GM19372 (cell line): ENCODE measurements at regions not wholly inside any gene's neighbourhood (a gene's known extent, or its start where the extent isn't known, plus 50 kb on each side); places are given as distances from the start of the nearest gene placed in this dataset.
"Not testable (repeated sequence)": the region's sequence is repeated elsewhere in the genome, so short reads cannot be mapped to it uniquely, and the experiment has no call there.

ENCODE experiments used
- ATAC-seq: cut with Tn5 transposase; IDR thresholded peaks from one replicate; pipeline ENCODE4 v1.9.1; 2021; ENCODE audit warnings: mild to moderate bottlenecking, low read depth, moderate library complexity; ENCODE audit not compliant: unreplicated experiment

- no peak for ATAC-seq
Measured at GRCh38 chr18:34280000-34280399, 55.3 kb upstream of the NOL4 start.

- no peak for ATAC-seq
Measured at GRCh38 chr18:34280653-34281052, 55.9 kb upstream of the NOL4 start.

DNA sequence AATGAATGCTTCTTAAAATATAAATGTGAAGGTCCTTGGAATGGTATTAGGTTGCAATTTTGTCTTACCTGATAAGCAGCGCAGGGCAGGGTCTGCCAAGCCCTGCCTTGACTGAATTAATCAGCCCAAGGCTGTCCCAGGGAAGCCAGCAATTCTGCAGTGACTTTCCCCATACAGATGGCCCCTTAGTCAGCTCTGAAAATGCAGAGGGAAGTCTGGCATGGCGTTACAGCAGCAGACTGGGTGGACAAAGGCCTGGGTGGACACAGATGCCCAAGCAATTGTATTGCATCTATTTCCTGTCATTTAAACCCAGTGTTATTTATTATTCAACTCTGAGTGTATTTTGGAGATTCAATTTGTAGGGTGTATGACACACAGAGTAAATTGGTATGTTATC lies 56.6 kb upstream of the NOL4 start:
- no peak for ATAC-seq

DNA sequence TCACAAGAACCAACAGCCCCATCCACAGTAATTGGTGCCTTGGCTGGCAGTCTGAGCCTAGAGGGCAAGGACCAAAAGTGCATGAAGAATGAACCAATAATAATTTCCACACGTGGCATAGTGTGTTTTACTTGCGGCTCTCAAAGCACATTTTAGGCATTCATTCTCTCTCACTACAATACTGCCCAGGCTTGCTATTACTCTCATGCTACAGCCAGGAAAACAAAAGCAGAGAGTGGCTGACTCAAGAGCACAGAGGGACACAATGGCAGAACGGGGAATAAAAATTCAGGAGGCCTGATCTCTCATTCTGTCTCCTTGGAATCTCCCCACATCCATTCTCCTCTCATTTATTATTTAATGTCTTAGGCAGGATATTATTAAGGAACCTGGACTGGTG lies 57.0 kb upstream of the NOL4 start:
- ATAC-seq: no peak

- no peak for ATAC-seq
Measured at GRCh38 chr18:34283506-34283905, 58.8 kb upstream of the NOL4 start.

DNA sequence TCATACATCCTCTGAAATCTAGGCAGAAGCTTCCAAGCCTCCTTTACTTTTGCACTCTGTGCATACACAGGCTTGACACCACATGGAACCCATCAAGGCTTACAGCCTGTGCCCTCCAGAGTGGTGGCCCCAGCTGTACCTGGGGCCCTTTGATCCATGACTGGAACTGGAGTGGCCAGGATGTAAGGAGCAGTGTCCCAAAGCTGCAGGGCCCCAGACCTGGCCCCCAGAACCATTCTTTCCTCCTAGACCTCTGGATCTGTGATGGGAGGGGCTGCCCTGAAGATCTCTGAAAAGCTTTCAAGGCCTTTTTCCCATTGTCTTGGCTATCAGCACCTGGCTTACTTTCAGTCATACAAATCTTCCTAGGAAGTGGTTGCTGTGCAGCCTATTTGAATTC lies 63.1 kb upstream of the NOL4 start:
- no peak for ATAC-seq

DNA sequence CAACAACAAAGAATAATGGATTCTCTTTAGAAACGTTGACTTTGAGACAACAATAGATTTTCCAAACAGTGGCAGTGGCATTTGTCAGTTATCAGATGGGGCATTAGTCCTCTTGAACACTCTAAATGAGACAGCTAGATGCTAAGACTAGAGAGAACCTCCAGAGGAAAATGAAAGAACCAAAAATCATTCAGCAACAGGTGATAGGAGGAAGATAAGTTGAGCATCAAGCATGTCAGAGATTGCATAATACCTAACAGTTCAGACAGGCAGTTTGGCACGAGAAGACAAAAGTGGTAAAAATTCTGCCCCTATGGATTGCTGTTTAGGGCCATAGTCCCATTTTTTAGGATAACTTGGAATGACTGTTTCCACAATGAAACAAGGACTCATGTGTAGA lies 67.9 kb upstream of the NOL4 start:
- ATAC-seq: no peak

DNA sequence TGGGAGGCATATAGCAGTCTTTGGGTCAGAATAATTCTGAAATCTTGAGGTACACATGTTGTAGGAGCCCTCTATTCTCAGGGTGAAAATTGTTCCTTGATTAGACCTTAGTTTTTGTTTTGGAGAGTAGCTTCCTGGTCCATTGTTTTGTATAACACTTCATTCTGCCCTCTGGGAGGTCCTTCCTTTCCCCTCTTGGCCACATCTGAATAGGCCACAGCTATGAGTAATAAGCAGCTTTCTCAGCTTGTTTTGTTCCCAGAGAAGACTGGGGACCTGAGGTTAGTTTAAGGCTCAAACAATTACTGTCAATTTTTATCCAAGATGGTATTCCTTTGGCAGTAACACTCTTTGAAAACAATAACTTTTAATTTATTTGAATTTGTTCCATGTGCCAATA lies 72.6 kb upstream of the NOL4 start:
- ATAC-seq: no peak

DNA sequence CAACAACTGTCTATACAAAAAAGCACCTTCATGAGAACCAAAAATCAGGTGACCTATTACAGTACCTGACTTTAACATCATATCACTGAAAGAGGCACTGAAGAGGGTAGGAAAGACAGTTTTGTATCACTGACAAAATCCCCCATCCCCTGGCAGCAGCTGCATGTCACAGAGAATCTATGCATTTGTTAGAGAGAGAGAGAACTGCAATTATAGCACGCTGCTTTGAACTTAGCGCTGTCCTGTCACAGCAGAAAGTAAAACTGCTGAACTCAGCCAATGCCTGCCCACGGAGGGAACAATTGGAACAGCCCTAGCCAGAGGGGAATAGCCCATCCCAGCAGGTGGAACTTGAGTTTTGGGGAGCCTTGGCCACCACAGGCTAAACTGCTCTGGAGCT lies 75.1 kb upstream of the NOL4 start:
- no peak for ATAC-seq

DNA sequence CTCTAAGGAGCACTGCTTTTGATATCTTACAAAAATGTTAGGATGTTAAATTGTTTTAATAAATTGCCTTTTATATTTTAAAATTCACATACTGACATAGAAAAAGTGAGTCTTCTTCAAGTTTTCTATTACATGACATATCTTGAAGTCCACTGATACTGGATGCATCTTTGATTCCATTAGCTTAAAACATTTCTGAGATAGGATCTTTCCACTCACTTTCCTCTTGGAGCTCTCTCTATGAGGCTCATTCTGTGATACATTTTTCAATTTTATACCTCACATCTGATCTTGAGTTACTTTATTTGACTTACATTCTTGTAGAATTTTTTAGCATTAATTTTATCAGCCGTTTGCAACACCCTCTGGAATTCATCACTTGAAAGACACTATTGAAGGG lies 86.8 kb upstream of the NOL4 start:
- no peak for ATAC-seq

DNA sequence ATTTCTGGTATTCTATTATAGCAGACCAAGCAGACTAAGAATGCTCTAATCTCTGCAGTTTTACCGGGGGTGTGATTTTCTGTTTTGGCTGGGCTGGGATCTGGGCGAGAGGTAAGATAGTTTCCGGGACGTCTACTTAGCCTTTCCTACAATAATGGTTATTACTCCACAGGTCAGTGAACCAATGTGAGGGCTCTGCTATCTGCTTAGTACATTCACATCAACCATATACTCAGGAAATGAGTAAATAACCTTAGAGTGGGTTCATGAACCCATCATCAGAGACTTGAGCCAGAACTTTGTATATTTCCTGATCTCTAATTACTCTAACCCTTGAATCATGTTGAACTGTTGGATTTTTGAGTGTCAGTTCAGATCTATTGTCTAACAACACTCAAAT lies 90.1 kb upstream of the NOL4 start:
- no peak for ATAC-seq

- ATAC-seq: no peak
Measured at GRCh38 chr18:34315591-34316352, 91.1 kb upstream of the NOL4 start.

GRCh38 chr18:34320267-34320666 lies 95.6 kb upstream of the NOL4 start:
- ATAC-seq: no peak

GRCh38 chr18:34321066-34321465 lies 96.4 kb upstream of the NOL4 start:
- ATAC-seq: peak; percentile 43

- ATAC-seq: peak; percentile 50
Measured at GRCh38 chr18:34322365-34323289, 97.9 kb upstream of the NOL4 start.

- no peak for ATAC-seq
Measured at GRCh38 chr18:34329840-34330239, 105.1 kb upstream of the NOL4 start.

DNA sequence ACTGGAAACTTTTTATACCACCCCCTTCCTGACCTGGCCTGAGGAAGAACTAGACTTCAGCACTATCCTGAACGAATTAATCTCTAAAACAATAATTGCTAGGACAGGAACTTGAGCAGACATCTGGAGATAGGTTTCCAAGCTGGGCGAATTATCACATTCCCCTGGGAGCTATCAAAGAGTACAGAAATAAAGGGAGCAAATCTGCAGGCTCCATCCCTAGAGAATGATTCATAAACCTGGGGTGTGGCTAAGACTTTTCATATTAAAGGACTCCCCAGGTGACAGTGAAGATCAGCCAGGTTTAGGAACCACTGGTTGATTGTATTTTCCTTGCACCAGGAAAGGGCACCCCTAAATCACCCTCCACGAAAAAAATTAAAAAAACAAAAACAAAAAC lies 105.6 kb upstream of the NOL4 start:
- ATAC-seq: no peak

DNA sequence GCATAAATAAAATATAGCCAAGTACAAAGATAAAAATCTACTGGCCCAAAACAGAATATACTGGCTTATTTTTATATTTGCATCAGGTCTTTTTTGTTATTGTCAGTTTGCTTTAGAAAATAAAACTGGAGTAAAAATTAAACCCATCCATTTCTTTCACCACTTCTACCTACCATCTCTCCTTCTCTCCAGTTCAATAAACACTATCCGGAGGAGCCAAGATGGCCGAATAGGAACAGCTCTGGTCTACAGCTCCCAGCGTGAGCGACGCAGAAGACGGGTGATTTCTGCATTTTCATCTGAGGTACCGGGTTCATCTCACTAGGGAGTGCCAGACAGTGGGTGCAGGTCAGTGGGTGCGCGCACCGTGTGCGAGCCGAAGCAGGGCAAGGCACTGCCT lies 106.2 kb upstream of the NOL4 start:
- ATAC-seq: not testable (repeated sequence)

- ATAC-seq: not testable (repeated sequence)
Measured at GRCh38 chr18:34331343-34331742, 106.6 kb upstream of the NOL4 start.

GRCh38 chr18:34339155-34339554 lies 114.4 kb upstream of the NOL4 start:
- no peak for ATAC-seq

DNA sequence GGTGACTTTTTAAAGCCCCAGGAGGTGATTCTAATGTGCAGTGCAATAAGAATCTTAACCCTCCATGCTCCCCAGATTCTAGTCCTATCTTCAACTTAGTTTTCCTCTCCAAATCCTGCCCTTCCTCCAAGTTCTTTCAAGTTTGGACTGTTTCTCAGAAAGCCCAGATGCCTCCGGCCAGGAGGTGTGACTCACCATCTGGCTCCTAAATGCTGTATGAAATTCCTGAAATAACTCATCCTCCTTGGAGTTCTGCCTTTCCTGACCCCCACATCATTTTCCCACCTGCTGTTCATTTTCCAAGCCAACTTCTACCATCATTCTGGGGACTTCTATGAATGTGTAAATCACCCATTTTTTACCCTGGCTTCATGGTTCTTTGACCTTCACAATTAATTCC lies 118.2 kb upstream of the NOL4 start:
- no peak for ATAC-seq

- no peak for ATAC-seq
Measured at GRCh38 chr18:34345738-34346137, 121.0 kb upstream of the NOL4 start.
